GM12878 (cell line): ENCODE measurements at regions not wholly inside any gene's neighbourhood (a gene's known extent, or its start where the extent isn't known, plus 50 kb on each side); places are given as distances from the start of the nearest gene placed in this dataset.
A peak's percentile ranks its signal among the peaks of the same experiment; 100 is the strongest.

Source experiments
- ATAC-seq: fragments of 200-7000 bp; cut with Tn5 transposase; 3 replicates; pipeline ENCODE4 v1.9.1; 2020; ENCODE audit warnings: mild to moderate bottlenecking, moderate library complexity
- BruUV-seq: library from RNA; stranded (reverse); fragments of 400-500 nt; replicated peaks from 2 replicates; lab custom pipeline; 2021; lab: Mats Ljungman, UMichigan
- CTCF ChIA-PET: fragments of 300-600 bp; sonication (Branson Sonifier 250); formaldehyde crosslinking; extraction: SDS; loops from one replicate; lab custom pipeline; 2021; ENCODE audit warnings: inconsistent platforms; lab: Yijun Ruan, JAX
- POLR2A ChIA-PET: fragments of 350-600 bp; formaldehyde crosslinking; extraction: SDS; loops from one replicate; lab custom pipeline; 2021; ENCODE audit warnings: inconsistent platforms; lab: Charles Lee
- RAD21 ChIA-PET: fragments of 300-600 bp; sonication (Branson Sonifier 250); formaldehyde crosslinking; loops from one replicate; lab custom pipeline; 2023; ENCODE audit warnings: antibody characterized with exemption; ENCODE audit not compliant: unreplicated experiment; lab: Charles Lee
- SMC1A ChIA-PET: fragments of 300-600 bp; sonication (Branson Sonifier 250); formaldehyde crosslinking; loops from one replicate; lab custom pipeline; 2023; ENCODE audit not compliant: unreplicated experiment, uncharacterized antibody; lab: Charles Lee
- DNase-seq: peaks from one replicate; pipeline ENCODE4 v3.0.0-alpha.2; 2011; ENCODE audit warnings: low read depth, low spot score
- FAIRE-seq: peaks from 3 replicates; lab custom pipeline; 2011; peaks lifted over from hg19 to GRCh38; lab: Jason Lieb, UNC
- H2AFZ ChIP-seq: 2 replicates; pipeline ENCODE4 v1.6.0; 2011; ENCODE audit warnings: low read depth, low read length, control low read depth; ENCODE audit not compliant: control insufficient read depth
- H3K27ac ChIP-seq: 2 replicates; pipeline ENCODE4 v1.5.1; 2011; ENCODE audit warnings: control low read depth; ENCODE audit not compliant: control insufficient read depth, insufficient read depth
- H3K27me3 ChIP-seq, 2 experiments: replicated peaks in 1 of 2; 2 replicates each; pipeline versions ENCODE4 v1.6.0 to v1.6.1; 2011; ENCODE audit warnings: low read length in 1 of 2; ENCODE audit not compliant: control insufficient read depth in 2 of 2, insufficient read depth in 2 of 2
- H3K36me3 ChIP-seq, 2 experiments: 2 replicates each; pipeline ENCODE4 v1.5.1; 2011; ENCODE audit warnings: low read length in 1 of 2; ENCODE audit not compliant: control insufficient read depth in 2 of 2, insufficient read depth in 2 of 2
- H3K4me1 ChIP-seq: 2 replicates; pipeline ENCODE4 v1.6.1; 2011; ENCODE audit warnings: mild to moderate bottlenecking, low read length, moderate library complexity, mixed read lengths; ENCODE audit not compliant: control insufficient read depth, insufficient read depth
- H3K4me2 ChIP-seq: 2 replicates; pipeline ENCODE4 v1.6.0; 2011; ENCODE audit warnings: control low read depth; ENCODE audit not compliant: control insufficient read depth, insufficient read depth
- H3K4me3 ChIP-seq: fragments of 200-600 bp; sonication (generic); 2 replicates; pipeline ENCODE4 v1.5.1; 2016
- H3K79me2 ChIP-seq: 2 replicates; pipeline ENCODE4 v1.6.0; 2011; ENCODE audit warnings: low read length; ENCODE audit not compliant: control insufficient read depth, insufficient read depth
- H3K9ac ChIP-seq: 2 replicates; pipeline ENCODE4 v1.8.0; 2011; ENCODE audit warnings: low read length, control low read depth, mixed read lengths; ENCODE audit not compliant: control insufficient read depth, insufficient read depth
- H3K9me3 ChIP-seq: replicated peaks from 3 replicates; pipeline ENCODE4 v1.5.1; 2011; ENCODE audit warnings: mild to moderate bottlenecking, low read length; ENCODE audit not compliant: control insufficient read depth, insufficient read depth
- H4K20me1 ChIP-seq: 2 replicates; pipeline ENCODE4 v1.6.0; 2011; ENCODE audit not compliant: control insufficient read depth, insufficient read depth
- BHLHE40 ChIP-seq, 2 experiments: fragments of 450-650 bp in 1 of 2; IDR thresholded peaks; 2 replicates each; pipeline ENCODE4 v1.6.1; 2011 to 2017; ENCODE audit warnings: low read depth in 2 of 2, borderline replicate concordance in 1 of 2, improper control_type of control experiment in 1 of 2, low read length in 1 of 2, mild to moderate bottlenecking in 1 of 2
- BMI1 ChIP-seq: fragments of 450-650 bp; IDR thresholded peaks from 2 replicates; pipeline ENCODE4 v1.6.1; 2016; ENCODE audit warnings: mild to moderate bottlenecking, moderate library complexity, borderline replicate concordance
- CBX3 ChIP-seq: fragments of 200-600 bp; sonication (generic); IDR thresholded peaks from 2 replicates; pipeline ENCODE4 v1.6.1; 2016; ENCODE audit warnings: low read depth, borderline replicate concordance
- CEBPB ChIP-seq, 2 experiments: fragments of 150-350 bp in 1 of 2; IDR thresholded peaks; 2 replicates each; pipeline ENCODE4 v1.6.1; 2012 to 2014; ENCODE audit warnings: low read depth in 2 of 2, low read length in 2 of 2, borderline replicate concordance in 1 of 2, inconsistent platforms in 1 of 2
- DPF2 ChIP-seq: fragments of 450-650 bp; IDR thresholded peaks from 2 replicates; pipeline ENCODE4 v1.6.1; 2017; ENCODE audit warnings: mild to moderate bottlenecking
- ETV6 ChIP-seq, 2 experiments: fragments of 450-650 bp in 1 of 2; IDR thresholded peaks in 1 of 2; conservative IDR thresholded peaks in 1 of 2; 2 replicates each; pipeline ENCODE4 v1.6.1; 2014; ENCODE audit warnings: antibody characterized with exemption in 1 of 2, borderline replicate concordance in 1 of 2, low read depth in 1 of 2, mild to moderate bottlenecking in 1 of 2, moderate library complexity in 1 of 2
- HCFC1 ChIP-seq: fragments of 150-350 bp; IDR thresholded peaks from 2 replicates; pipeline ENCODE4 v1.6.1; 2014; ENCODE audit warnings: low read length
- HDGF ChIP-seq: fragments of 450-650 bp; IDR thresholded peaks from 2 replicates; pipeline ENCODE4 v1.6.1; 2016; ENCODE audit warnings: antibody characterized with exemption
- NFYA ChIP-seq: IDR thresholded peaks from 2 replicates; pipeline ENCODE4 v1.6.1; 2011; ENCODE audit warnings: low read depth, mild to moderate bottlenecking, low read length, improper control_type of control experiment, borderline replicate concordance
- NR2C1 ChIP-seq: fragments of 450-650 bp; IDR thresholded peaks from 2 replicates; pipeline ENCODE4 v1.6.1; 2017; ENCODE audit warnings: antibody characterized with exemption, mild to moderate bottlenecking, moderate library complexity
- RAD21 ChIP-seq: IDR thresholded peaks from 2 replicates; pipeline ENCODE4 v1.6.1; 2011; ENCODE audit warnings: mild to moderate bottlenecking, low read depth, low read length, moderate library complexity; ENCODE audit not compliant: insufficient read depth
- RELA ChIP-seq: fragments of 450-650 bp; IDR thresholded peaks from 2 replicates; pipeline ENCODE4 v1.8.0; 2014; ENCODE audit warnings: borderline replicate concordance; ENCODE audit not compliant: partially characterized antibody
- TCF3 ChIP-seq: IDR thresholded peaks from 2 replicates; pipeline ENCODE4 v1.6.1; 2012; ENCODE audit warnings: low read depth, mild to moderate bottlenecking, low read length, borderline replicate concordance; ENCODE audit not compliant: insufficient read depth
- YBX1 ChIP-seq: fragments of 450-650 bp; IDR thresholded peaks from 2 replicates; pipeline ENCODE4 v1.6.1; 2016; ENCODE audit warnings: antibody characterized with exemption
- WGBS: methylation state at CpG from one replicate; pipeline ENCODE4 v1.1.6; 2016; ENCODE audit warnings: low lambda C conversion rate; ENCODE audit not compliant: insufficient replicate concordance, insufficient coverage; ENCODE audit errors: missing lambda C conversion rate; 5-methylcytosine and 5-hydroxymethylcytosine counted together
- in situ Hi-C: fragments of 300-500 bp; cut with MboI; formaldehyde crosslinking; loops from 9 replicates; pipeline ENCODE4 v1.14.3; 2018; ENCODE audit warnings: mixed read lengths
- intact Hi-C: fragments of 100-400 bp; cut with micrococcal nuclease; formaldehyde crosslinking; loops from one replicate; pipeline ENCODE4 v1.14.2; 2022; ENCODE audit not compliant: unreplicated experiment
- TF ChIP-seq, protein P1 (sequence below): IDR thresholded peaks from 2 replicates; pipeline ENCODE4 v1.6.1; 2011; ENCODE audit warnings: borderline replicate concordance, low read depth, mild to moderate bottlenecking, moderate library complexity, low read length; ENCODE audit not compliant: insufficient read depth, poor library complexity, severe bottlenecking
- TF ChIP-seq, protein P2 (sequence below): fragments of 450-650 bp; IDR thresholded peaks from 2 replicates; pipeline ENCODE4 v1.6.1; 2016; ENCODE audit warnings: mild to moderate bottlenecking
- TF ChIP-seq, protein P3 (sequence below): IDR thresholded peaks from 2 replicates; pipeline ENCODE4 v1.6.1; 2011; ENCODE audit warnings: borderline replicate concordance, low read depth, mild to moderate bottlenecking, moderate library complexity, mixed read lengths, low read length; ENCODE audit not compliant: insufficient read depth; ENCODE audit errors: extremely low read length
- TF ChIP-seq, protein P4 (sequence below): fragments of 450-650 bp; IDR thresholded peaks from 2 replicates; pipeline ENCODE4 v1.6.1; 2014; ENCODE audit warnings: mild to moderate bottlenecking

DNA sequence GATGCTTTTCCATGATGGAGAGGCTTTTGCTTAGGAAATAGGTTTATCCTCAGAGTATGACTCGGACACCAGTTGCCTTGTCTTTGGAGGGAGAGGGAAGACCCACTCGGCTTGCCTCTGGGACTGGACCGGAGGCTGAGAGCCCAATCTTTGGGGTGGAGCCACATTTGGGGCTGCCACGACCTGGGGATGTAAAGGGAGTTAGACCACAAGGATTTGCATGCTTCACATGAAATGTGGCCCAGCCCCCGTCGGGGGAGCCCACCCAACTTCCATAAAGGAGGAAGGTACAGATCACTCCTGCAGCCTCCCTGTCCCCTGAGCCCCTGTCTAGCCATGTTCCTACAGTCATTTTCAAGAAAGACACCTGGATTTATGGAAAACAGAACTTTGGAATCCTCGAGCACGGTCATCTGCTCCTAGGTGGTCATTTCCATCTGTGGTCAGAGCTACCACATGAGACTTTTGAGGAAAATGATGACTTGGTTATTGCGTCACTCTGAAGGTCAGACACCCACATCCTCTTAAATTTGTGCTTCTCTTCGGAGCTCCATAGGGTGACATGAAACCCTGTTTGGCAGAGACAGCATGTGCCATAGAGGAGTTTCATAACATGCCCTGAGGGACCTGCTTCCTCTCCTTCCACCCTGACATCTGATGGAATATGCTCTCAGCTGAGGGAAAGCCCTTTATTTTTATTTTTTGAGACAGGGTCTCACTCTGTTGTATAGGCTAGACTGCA is 99.4 kb upstream of the SLC45A1 start (continued):
- TF ChIP-seq RELA: no peak
- TF ChIP-seq, protein P1, sequence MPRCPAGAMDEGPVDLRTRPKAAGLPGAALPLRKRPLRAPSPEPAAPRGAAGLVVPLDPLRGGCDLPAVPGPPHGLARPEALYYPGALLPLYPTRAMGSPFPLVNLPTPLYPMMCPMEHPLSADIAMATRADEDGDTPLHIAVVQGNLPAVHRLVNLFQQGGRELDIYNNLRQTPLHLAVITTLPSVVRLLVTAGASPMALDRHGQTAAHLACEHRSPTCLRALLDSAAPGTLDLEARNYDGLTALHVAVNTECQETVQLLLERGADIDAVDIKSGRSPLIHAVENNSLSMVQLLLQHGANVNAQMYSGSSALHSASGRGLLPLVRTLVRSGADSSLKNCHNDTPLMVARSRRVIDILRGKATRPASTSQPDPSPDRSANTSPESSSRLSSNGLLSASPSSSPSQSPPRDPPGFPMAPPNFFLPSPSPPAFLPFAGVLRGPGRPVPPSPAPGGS: no peak
- TF ChIP-seq BHLHE40 (IDR thresholded peaks at IDR 0.05; ENCODE audit: borderline replicate concordance in 1 of 2, low read depth in 2 of 2, low read length in 1 of 2): no peak
- TF ChIP-seq, all 136 proteins: peak for 0

DNA sequence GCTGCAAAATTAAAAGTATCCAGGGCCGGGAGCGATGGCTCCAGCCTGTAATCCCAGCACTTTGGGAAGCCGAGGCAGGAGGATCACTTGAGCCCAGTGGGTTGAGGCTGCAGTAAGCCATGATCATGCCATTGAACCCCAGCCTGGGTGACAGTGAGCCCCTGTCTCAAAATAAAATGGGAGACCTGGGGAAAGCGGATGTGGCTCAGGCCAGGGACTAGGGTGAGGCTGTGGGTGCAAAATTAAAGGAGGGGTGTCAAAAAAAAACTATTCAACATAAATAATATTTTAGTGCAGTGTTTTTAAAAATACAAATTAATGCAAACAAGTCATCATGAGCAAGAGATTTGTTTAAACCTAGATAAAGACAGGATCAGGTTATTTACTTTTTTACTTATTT is 100.1 kb upstream of the SLC45A1 start:
- DNase-seq (no peak), ATAC-seq (no peak), FAIRE-seq (no peak)
- no peaks in the 10 kb centered on the region for H3K79me2 ChIP-seq
- H3K27ac ChIP-seq: no peak overlapping the region
- H3K9me3 ChIP-seq: no peaks in the 10 kb centered on the region
- intact Hi-C loops (no loop called here), in situ Hi-C loops (no loop called here)
- no peaks in the 10 kb centered on the region for H3K36me3 ChIP-seq
- no peaks in the 10 kb centered on the region for H4K20me1 ChIP-seq
- no peak overlapping the region for H3K4me3 ChIP-seq
- ChIA-PET POLR2A (no interaction called here), CTCF (no interaction called here), RAD21 (no interaction called here), SMC1A (no interaction called here)
- H3K4me2 ChIP-seq: peak overlapping the region; percentile 47; the same call in 1 of the 2 replicates
- 86% methylated on average over 4 of the region's 4 CpGs for WGBS
- H3K9ac ChIP-seq: no peak overlapping the region
- no TSS peak for BruUV-seq
- no peak overlapping the region for H2AFZ ChIP-seq
- H3K4me1 ChIP-seq: no peaks in the 10 kb centered on the region
- peaks cover 0 to 3% of the 10 kb centered on the region in 2 experiments; a peak in 2 of 4 replicates for H3K27me3 ChIP-seq
- no peak for TF ChIP-seq YBX1
- TF ChIP-seq HDGF: no peak
- TF ChIP-seq CBX3: no peak
- TF ChIP-seq HCFC1: no peak
- TF ChIP-seq NFYA: no peak
- TF ChIP-seq, protein P2, sequence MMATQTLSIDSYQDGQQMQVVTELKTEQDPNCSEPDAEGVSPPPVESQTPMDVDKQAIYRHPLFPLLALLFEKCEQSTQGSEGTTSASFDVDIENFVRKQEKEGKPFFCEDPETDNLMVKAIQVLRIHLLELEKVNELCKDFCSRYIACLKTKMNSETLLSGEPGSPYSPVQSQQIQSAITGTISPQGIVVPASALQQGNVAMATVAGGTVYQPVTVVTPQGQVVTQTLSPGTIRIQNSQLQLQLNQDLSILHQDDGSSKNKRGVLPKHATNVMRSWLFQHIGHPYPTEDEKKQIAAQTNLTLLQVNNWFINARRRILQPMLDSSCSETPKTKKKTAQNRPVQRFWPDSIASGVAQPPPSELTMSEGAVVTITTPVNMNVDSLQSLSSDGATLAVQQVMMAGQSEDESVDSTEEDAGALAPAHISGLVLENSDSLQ: no peak
- no peak for TF ChIP-seq CEBPB (IDR thresholded peaks at IDR 0.05; ENCODE audit: borderline replicate concordance in 1 of 2, low read depth in 2 of 2, low read length in 2 of 2)
- TF ChIP-seq ETV6 (conservative IDR thresholded peaks at IDR 0.05 in 1 of 2, IDR thresholded peaks at IDR 0.05 in 1 of 2; ENCODE audit: borderline replicate concordance in 1 of 2, low read depth in 1 of 2): no peak
- TF ChIP-seq, protein P3, sequence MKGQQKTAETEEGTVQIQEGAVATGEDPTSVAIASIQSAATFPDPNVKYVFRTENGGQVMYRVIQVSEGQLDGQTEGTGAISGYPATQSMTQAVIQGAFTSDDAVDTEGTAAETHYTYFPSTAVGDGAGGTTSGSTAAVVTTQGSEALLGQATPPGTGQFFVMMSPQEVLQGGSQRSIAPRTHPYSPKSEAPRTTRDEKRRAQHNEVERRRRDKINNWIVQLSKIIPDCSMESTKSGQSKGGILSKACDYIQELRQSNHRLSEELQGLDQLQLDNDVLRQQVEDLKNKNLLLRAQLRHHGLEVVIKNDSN: no peak
- TF ChIP-seq, protein P4, sequence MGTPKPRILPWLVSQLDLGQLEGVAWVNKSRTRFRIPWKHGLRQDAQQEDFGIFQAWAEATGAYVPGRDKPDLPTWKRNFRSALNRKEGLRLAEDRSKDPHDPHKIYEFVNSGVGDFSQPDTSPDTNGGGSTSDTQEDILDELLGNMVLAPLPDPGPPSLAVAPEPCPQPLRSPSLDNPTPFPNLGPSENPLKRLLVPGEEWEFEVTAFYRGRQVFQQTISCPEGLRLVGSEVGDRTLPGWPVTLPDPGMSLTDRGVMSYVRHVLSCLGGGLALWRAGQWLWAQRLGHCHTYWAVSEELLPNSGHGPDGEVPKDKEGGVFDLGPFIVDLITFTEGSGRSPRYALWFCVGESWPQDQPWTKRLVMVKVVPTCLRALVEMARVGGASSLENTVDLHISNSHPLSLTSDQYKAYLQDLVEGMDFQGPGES: no peak
- no peak for TF ChIP-seq TCF3
- no peak for TF ChIP-seq DPF2
- no peak for TF ChIP-seq NR2C1
- no peak for TF ChIP-seq BMI1
- TF ChIP-seq RAD21: no peak
